B cell (primary cell): ENCODE measurements at regions not wholly inside any gene's neighbourhood (a gene's known extent, or its start where the extent isn't known, plus 50 kb on each side); places are given as distances from the start of the nearest gene placed in this dataset.

Source experiments
- CTCF ChIP-seq: fragments of 200-600 bp; IDR thresholded peaks from one replicate; pipeline ENCODE4 v1.8.0; 2022; ENCODE audit warnings: antibody characterized with exemption, mild to moderate bottlenecking
- EZH2 ChIP-seq: IDR thresholded peaks from 2 replicates; pipeline ENCODE4 v1.6.1; 2012; ENCODE audit warnings: borderline replicate concordance, low read depth, mild to moderate bottlenecking, moderate library complexity, low read length; ENCODE audit not compliant: insufficient read depth, poor library complexity, severe bottlenecking

- TF ChIP-seq CTCF (no peak), EZH2 (no peak)
Observed at GRCh38 chr2:166764702-166765101, 123.6 kb upstream of the XIRP2 start.
